Parathyroid adenoma (tissue), 2 donors: ENCODE measurements at regions not wholly inside any gene's neighbourhood (a gene's known extent, or its start where the extent isn't known, plus 50 kb on each side); places are given as distances from the start of the nearest gene placed in this dataset.
"Not testable (repeated sequence)": the region's sequence is repeated elsewhere in the genome, so short reads cannot be mapped to it uniquely, and the experiment has no call there.

Experiments
- H2AFZ ChIP-seq: fragments of 300-600 bp; sonication (generic); one replicate; pipeline ENCODE4 v1.7.0; 2017; ENCODE audit warnings: antibody characterized with exemption, mild to moderate bottlenecking
- H3K27ac ChIP-seq: fragments of 300-600 bp; sonication (generic); one replicate; pipeline ENCODE4 v1.7.0; 2017
- H3K27me3 ChIP-seq: fragments of 300-600 bp; sonication (generic); one replicate; pipeline ENCODE4 v1.7.0; 2017; ENCODE audit warnings: low read length; ENCODE audit not compliant: control insufficient read depth, insufficient read depth
- H3K36me3 ChIP-seq: fragments of 300-600 bp; sonication (generic); one replicate; pipeline ENCODE4 v1.7.0; 2017; ENCODE audit warnings: low read length; ENCODE audit not compliant: control insufficient read depth, insufficient read depth
- H3K4me1 ChIP-seq: fragments of 300-600 bp; sonication (generic); one replicate; pipeline ENCODE4 v1.7.0; 2017; ENCODE audit warnings: control low read depth
- H3K4me2 ChIP-seq: fragments of 300-600 bp; sonication (generic); one replicate; pipeline ENCODE4 v1.7.0; 2017; ENCODE audit warnings: low read length
- H3K4me3 ChIP-seq: fragments of 300-600 bp; sonication (generic); one replicate; pipeline ENCODE4 v1.7.0; 2017; ENCODE audit warnings: low read depth, low read length
- H3K79me2 ChIP-seq: fragments of 300-600 bp; sonication (generic); one replicate; pipeline ENCODE4 v1.7.0; 2017; ENCODE audit warnings: control low read depth
- H3K9ac ChIP-seq: fragments of 300-600 bp; sonication (generic); one replicate; pipeline ENCODE4 v1.7.0; 2017; ENCODE audit warnings: mild to moderate bottlenecking
- H3K9me3 ChIP-seq: fragments of 300-600 bp; sonication (generic); one replicate; pipeline ENCODE4 v1.7.0; 2017; ENCODE audit warnings: low read length; ENCODE audit not compliant: control insufficient read depth
- TF ChIP-seq, protein P1 (sequence below): fragments of 300-600 bp; sonication (generic); IDR thresholded peaks from one replicate; pipeline ENCODE4 v1.7.0; 2017; ENCODE audit warnings: antibody characterized with exemption, mild to moderate bottlenecking
- donor health status: primary hyperparathyroidism.

DNA sequence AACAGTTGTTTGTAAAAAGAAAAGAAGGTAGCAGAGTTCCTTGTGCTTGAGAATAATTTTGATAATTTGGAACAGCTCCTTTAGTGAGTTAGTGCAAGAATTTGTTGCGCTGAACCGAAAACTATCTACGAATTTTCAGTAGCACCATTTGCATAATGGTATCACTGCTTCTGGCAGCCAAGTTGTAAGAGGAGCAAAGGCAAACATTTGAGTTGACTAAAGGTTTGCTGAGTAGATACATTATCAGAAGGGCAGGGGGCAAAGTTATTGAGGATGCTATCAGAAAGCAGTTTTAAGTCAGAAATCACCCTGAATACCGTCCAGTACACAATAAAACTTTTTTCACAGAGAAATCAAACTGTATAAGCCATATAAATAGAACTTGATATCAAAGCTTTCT, 181.5 kb upstream of the MOCS2 start:
- no peak overlapping the region for H3K4me2 ChIP-seq
- TF ChIP-seq, protein P1, sequence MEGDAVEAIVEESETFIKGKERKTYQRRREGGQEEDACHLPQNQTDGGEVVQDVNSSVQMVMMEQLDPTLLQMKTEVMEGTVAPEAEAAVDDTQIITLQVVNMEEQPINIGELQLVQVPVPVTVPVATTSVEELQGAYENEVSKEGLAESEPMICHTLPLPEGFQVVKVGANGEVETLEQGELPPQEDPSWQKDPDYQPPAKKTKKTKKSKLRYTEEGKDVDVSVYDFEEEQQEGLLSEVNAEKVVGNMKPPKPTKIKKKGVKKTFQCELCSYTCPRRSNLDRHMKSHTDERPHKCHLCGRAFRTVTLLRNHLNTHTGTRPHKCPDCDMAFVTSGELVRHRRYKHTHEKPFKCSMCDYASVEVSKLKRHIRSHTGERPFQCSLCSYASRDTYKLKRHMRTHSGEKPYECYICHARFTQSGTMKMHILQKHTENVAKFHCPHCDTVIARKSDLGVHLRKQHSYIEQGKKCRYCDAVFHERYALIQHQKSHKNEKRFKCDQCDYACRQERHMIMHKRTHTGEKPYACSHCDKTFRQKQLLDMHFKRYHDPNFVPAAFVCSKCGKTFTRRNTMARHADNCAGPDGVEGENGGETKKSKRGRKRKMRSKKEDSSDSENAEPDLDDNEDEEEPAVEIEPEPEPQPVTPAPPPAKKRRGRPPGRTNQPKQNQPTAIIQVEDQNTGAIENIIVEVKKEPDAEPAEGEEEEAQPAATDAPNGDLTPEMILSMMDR, result no peak
- no peak overlapping the region for H2AFZ ChIP-seq
- no peaks in the 10 kb centered on the region for H3K79me2 ChIP-seq
- no peaks in the 10 kb centered on the region for H3K4me1 ChIP-seq
- no peak overlapping the region for H3K9ac ChIP-seq
- no peaks in the 10 kb centered on the region for H3K9me3 ChIP-seq
- no peaks in the 10 kb centered on the region for H3K27me3 ChIP-seq
- H3K27ac ChIP-seq, result no peak overlapping the region
- no peaks in the 10 kb centered on the region for H3K36me3 ChIP-seq
- H3K4me3 ChIP-seq, result no peak overlapping the region

GRCh38 chr5:53291528-53291927, 182.0 kb upstream of the MOCS2 start:
- Histone ChIP-seq H3K9me3 (no peaks in the 10 kb centered on the region), H3K9ac (no peak overlapping the region), H3K4me2 (no peak overlapping the region), H2AFZ (no peak overlapping the region), H3K79me2 (no peaks in the 10 kb centered on the region), H3K4me1 (no peaks in the 10 kb centered on the region), H3K4me3 (no peak overlapping the region), H3K27me3 (no peaks in the 10 kb centered on the region), H3K27ac (no peak overlapping the region), H3K36me3 (no peaks in the 10 kb centered on the region)
- TF ChIP-seq, protein P1, result no peak

- no peaks in the 10 kb centered on the region for H3K79me2 ChIP-seq
- H3K36me3 ChIP-seq, result no peaks in the 10 kb centered on the region
- TF ChIP-seq, protein P1, result no peak
- H3K4me3 ChIP-seq, result no peak overlapping the region
- H3K9ac ChIP-seq, result no peak overlapping the region
- H3K9me3 ChIP-seq, result no peaks in the 10 kb centered on the region
- H3K27ac ChIP-seq, result no peak overlapping the region
- H2AFZ ChIP-seq, result no peak overlapping the region
- no peak overlapping the region for H3K4me2 ChIP-seq
- no peaks in the 10 kb centered on the region for H3K4me1 ChIP-seq
- H3K27me3 ChIP-seq, result no peaks in the 10 kb centered on the region
These were observed 181.6 kb upstream of the FST start for GRCh38 chr5:53298841-53299240.

DNA sequence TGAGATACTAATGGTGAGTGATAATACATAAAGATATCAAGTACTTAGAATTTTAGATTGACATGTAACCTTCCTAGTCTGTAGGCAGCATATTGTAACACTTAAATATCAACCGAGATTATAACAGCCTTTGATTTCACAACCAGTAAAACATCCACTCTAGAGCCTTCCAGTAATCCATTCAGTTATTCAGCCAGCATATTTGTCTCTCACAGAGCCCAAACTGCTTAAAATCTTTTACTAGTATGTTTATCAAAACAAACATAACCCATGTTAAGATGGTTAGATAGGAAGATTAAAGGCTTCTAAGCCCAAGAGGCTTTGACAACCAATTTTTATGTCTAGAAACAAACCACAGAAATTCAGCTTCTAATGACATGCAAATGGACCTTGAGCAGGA, 177.9 kb upstream of the FST start:
- TF ChIP-seq, protein P1, result no peak
- no peaks in the 10 kb centered on the region for H3K4me1 ChIP-seq
- no peaks in the 10 kb centered on the region for H3K79me2 ChIP-seq
- H3K4me2 ChIP-seq, result no peak overlapping the region
- H2AFZ ChIP-seq, result no peak overlapping the region
- H3K9me3 ChIP-seq, result no peaks in the 10 kb centered on the region
- no peaks in the 10 kb centered on the region for H3K36me3 ChIP-seq
- no peaks in the 10 kb centered on the region for H3K27me3 ChIP-seq
- no peak overlapping the region for H3K9ac ChIP-seq
- H3K27ac ChIP-seq, result no peak overlapping the region
- no peak overlapping the region for H3K4me3 ChIP-seq

- Histone ChIP-seq H3K36me3 (no peaks in the 10 kb centered on the region), H3K27ac (no peak overlapping the region), H3K4me1 (no peaks in the 10 kb centered on the region), H2AFZ (no peak overlapping the region), H3K9me3 (no peaks in the 10 kb centered on the region), H3K27me3 (no peaks in the 10 kb centered on the region), H3K79me2 (no peaks in the 10 kb centered on the region), H3K9ac (no peak overlapping the region), H3K4me3 (no peak overlapping the region), H3K4me2 (no peak overlapping the region)
- TF ChIP-seq, protein P1, result no peak
These were observed 177.3 kb upstream of the FST start for GRCh38 chr5:53303105-53303504.

GRCh38 chr5:53305316-53305715, 175.1 kb upstream of the FST start:
- not testable (repeated sequence) for H3K27me3 ChIP-seq, H3K36me3 ChIP-seq, H3K4me2 ChIP-seq, H3K79me2 ChIP-seq, H3K9me3 ChIP-seq, H3K4me3 ChIP-seq, H3K27ac ChIP-seq, H2AFZ ChIP-seq, H3K4me1 ChIP-seq, H3K9ac ChIP-seq
